Endothelial cell (in vitro differentiated cells): ENCODE measurements at regions not wholly inside any gene's neighbourhood (a gene's known extent, or its start where the extent isn't known, plus 50 kb on each side); places are given as distances from the start of the nearest gene placed in this dataset.

Experiments
- DNase-seq: peaks from one replicate; pipeline ENCODE4 v3.0.0; 2021; ENCODE audit warnings: low spot score
- H3K27ac Mint-ChIP-seq: one replicate; pipeline ENCODE4 v1.8.0; 2021; ENCODE audit warnings: mixed read lengths, inconsistent platforms; ENCODE audit not compliant: unreplicated experiment
- H3K27me3 Mint-ChIP-seq: one replicate; pipeline ENCODE4 v1.8.0; 2021; ENCODE audit warnings: mild to moderate bottlenecking, moderate library complexity, mixed read lengths, inconsistent platforms; ENCODE audit not compliant: unreplicated experiment
- H3K36me3 Mint-ChIP-seq: one replicate; pipeline ENCODE4 v1.8.0; 2021; ENCODE audit warnings: mild to moderate bottlenecking, low read depth, mixed read lengths, inconsistent platforms; ENCODE audit not compliant: unreplicated experiment
- H3K4me1 Mint-ChIP-seq: one replicate; pipeline ENCODE4 v1.8.0; 2021; ENCODE audit warnings: mild to moderate bottlenecking, mixed read lengths, inconsistent platforms; ENCODE audit not compliant: unreplicated experiment
- H3K4me3 Mint-ChIP-seq: one replicate; pipeline ENCODE4 v1.8.0; 2021; ENCODE audit warnings: mild to moderate bottlenecking, mixed read lengths, inconsistent platforms; ENCODE audit not compliant: unreplicated experiment
- H3K9me3 Mint-ChIP-seq: one replicate; pipeline ENCODE4 v1.8.0; 2021; ENCODE audit warnings: mixed read lengths, inconsistent platforms; ENCODE audit not compliant: unreplicated experiment
- CTCF ChIP-seq: fragments of 200-600 bp; sonication (generic); IDR thresholded peaks from one replicate; pipeline ENCODE4 v1.5.0; 2021; ENCODE audit warnings: antibody characterized with exemption; ENCODE audit not compliant: unreplicated experiment

GRCh38 chr4:112752510-112752909 is 115.6 kb downstream of the LARP7 start:
- H3K4me1 Mint-ChIP-seq = peaks cover 56% of the 10 kb centered on the region
- peak overlapping the region; percentile 93 for H3K27ac Mint-ChIP-seq
- peaks cover 4% of the 10 kb centered on the region for H3K36me3 Mint-ChIP-seq
- H3K9me3 Mint-ChIP-seq = no peaks in the 10 kb centered on the region
- no peak overlapping the region for H3K4me3 Mint-ChIP-seq
- H3K27me3 Mint-ChIP-seq = peaks cover 6% of the 10 kb centered on the region
- DNase-seq = no peak
- no peak for TF ChIP-seq CTCF

- Mint-ChIP-seq H3K36me3 (peaks cover 4% of the 10 kb centered on the region), H3K27ac (peak overlapping the region; percentile 93), H3K9me3 (no peaks in the 10 kb centered on the region), H3K4me3 (no peak overlapping the region), H3K27me3 (peaks cover 6% of the 10 kb centered on the region), H3K4me1 (peaks cover 48% of the 10 kb centered on the region)
- no peak for DNase-seq
- no peak for TF ChIP-seq CTCF
These were observed 116.4 kb downstream of the LARP7 start for GRCh38 chr4:112753333-112753732.

- peaks cover 17% of the 10 kb centered on the region for H3K4me1 Mint-ChIP-seq
- H3K27ac Mint-ChIP-seq = peak overlapping the region; percentile 13
- no peak for DNase-seq
- H3K4me3 Mint-ChIP-seq = no peak overlapping the region
- no peaks in the 10 kb centered on the region for H3K9me3 Mint-ChIP-seq
- no peak for TF ChIP-seq CTCF
- H3K27me3 Mint-ChIP-seq = peaks cover 4% of the 10 kb centered on the region
- no peaks in the 10 kb centered on the region for H3K36me3 Mint-ChIP-seq
These were observed 122.4 kb downstream of the LARP7 start for GRCh38 chr4:112759313-112759712.

- H3K27me3 Mint-ChIP-seq = peaks cover 4% of the 10 kb centered on the region
- H3K36me3 Mint-ChIP-seq = no peaks in the 10 kb centered on the region
- no peak for DNase-seq
- peak; percentile 80 for TF ChIP-seq CTCF
- H3K9me3 Mint-ChIP-seq = no peaks in the 10 kb centered on the region
- peaks cover 14% of the 10 kb centered on the region for H3K4me1 Mint-ChIP-seq
- no peak overlapping the region for H3K4me3 Mint-ChIP-seq
- peak overlapping the region; percentile 74 for H3K27ac Mint-ChIP-seq
These were observed 128.5 kb downstream of the LARP7 start for GRCh38 chr4:112765317-112765974.

GRCh38 chr4:112766422-112766821 is 129.5 kb downstream of the LARP7 start:
- Mint-ChIP-seq H3K9me3 (no peaks in the 10 kb centered on the region), H3K27ac (no peak overlapping the region), H3K4me3 (no peak overlapping the region), H3K27me3 (peaks cover 4% of the 10 kb centered on the region), H3K36me3 (no peaks in the 10 kb centered on the region), H3K4me1 (peaks cover 14% of the 10 kb centered on the region)
- peak; percentile 36 for DNase-seq
- no peak for TF ChIP-seq CTCF
